GM18498 (cell line): ENCODE measurements at regions not wholly inside any gene's neighbourhood (a gene's known extent, or its start where the extent isn't known, plus 50 kb on each side); places are given as distances from the start of the nearest gene placed in this dataset.
"Not testable (repeated sequence)": the region's sequence is repeated elsewhere in the genome, so short reads cannot be mapped to it uniquely, and the experiment has no call there.

Source experiments
- ATAC-seq: cut with Tn5 transposase; IDR thresholded peaks from one replicate; pipeline ENCODE4 v1.9.1; 2021; ENCODE audit warnings: mild to moderate bottlenecking, moderate library complexity; ENCODE audit not compliant: unreplicated experiment

GRCh38 chr13:44314160-44314559, 59.5 kb upstream of the SERP2 start:
- ATAC-seq, result not testable (repeated sequence)

- no peak for ATAC-seq
Measured at GRCh38 chr13:44317752-44318151, 55.9 kb upstream of the SERP2 start.

GRCh38 chr13:44318161-44318560, 55.5 kb upstream of the SERP2 start:
- ATAC-seq, result no peak

GRCh38 chr13:44320611-44321010, 53.0 kb upstream of the SERP2 start:
- ATAC-seq, result no peak

- ATAC-seq, result no peak
Measured at GRCh38 chr13:44321961-44322360, 51.7 kb upstream of the SERP2 start.

- no peak for ATAC-seq
Measured at GRCh38 chr13:44322928-44323327, 50.7 kb upstream of the SERP2 start.

- no peak for ATAC-seq
Measured at GRCh38 chr13:44323754-44324153, 49.9 kb upstream of the SERP2 start.
